Fibroblast of mammary gland (primary cell): ENCODE measurements at regions not wholly inside any gene's neighbourhood (a gene's known extent, or its start where the extent isn't known, plus 50 kb on each side); places are given as distances from the start of the nearest gene placed in this dataset.

Experiments
- DNase-seq: peaks from one replicate; pipeline ENCODE4 v3.0.0-alpha.2; 2010; ENCODE audit warnings: low read depth
- H3K4me3 ChIP-seq: 2 replicates; pipeline ENCODE4 v1.5.1; 2011; ENCODE audit warnings: low read depth, mild to moderate bottlenecking, low read length, moderate library complexity; ENCODE audit not compliant: control insufficient read depth
- CTCF ChIP-seq: conservative IDR thresholded peaks from 2 replicates; pipeline ENCODE4 v1.5.1; 2011; ENCODE audit warnings: low read depth, low read length, inconsistent platforms; ENCODE audit not compliant: control insufficient read depth, insufficient read depth

GRCh38 chrX:4315891-4316290 lies 602.4 kb upstream of the PRKX start:
- DNase-seq: no peak
- TF ChIP-seq CTCF: no peak
- no peak overlapping the region for H3K4me3 ChIP-seq

DNA sequence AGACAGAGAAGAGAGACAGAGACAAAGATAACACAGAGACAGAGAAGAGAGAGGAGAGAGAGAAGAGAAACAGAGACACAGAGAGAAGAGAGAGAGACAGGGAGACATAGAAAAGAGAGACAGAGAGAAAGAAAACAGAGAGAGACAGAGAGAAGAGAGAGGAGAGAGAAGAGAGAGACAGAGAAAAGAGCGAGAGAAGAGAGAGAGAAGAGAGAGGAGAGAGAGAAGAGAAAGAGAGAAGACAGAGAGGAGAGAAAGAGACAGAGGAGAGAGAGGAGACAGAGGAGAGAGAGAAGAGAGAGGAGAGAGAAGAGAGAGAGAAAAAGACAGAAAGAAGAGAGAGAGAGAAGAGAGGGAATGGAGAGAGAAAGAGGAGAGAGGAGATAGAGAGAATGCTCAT lies 601.1 kb upstream of the PRKX start:
- no peak for DNase-seq
- no peak for TF ChIP-seq CTCF
- H3K4me3 ChIP-seq: no peak overlapping the region

GRCh38 chrX:4277122-4277521 lies 563.7 kb upstream of the PRKX start:
- no peak overlapping the region for H3K4me3 ChIP-seq
- no peak for TF ChIP-seq CTCF
- no peak for DNase-seq

- H3K4me3 ChIP-seq: no peak overlapping the region
- no peak for DNase-seq
- TF ChIP-seq CTCF: no peak
Observed at GRCh38 chrX:4268676-4269075, 555.2 kb upstream of the PRKX start.

- no peak overlapping the region for H3K4me3 ChIP-seq
- no peak for TF ChIP-seq CTCF
- DNase-seq: no peak
Observed at GRCh38 chrX:4265036-4265435, 551.6 kb upstream of the PRKX start.

- H3K4me3 ChIP-seq: no peak overlapping the region
- no peak for TF ChIP-seq CTCF
- DNase-seq: no peak
Observed at GRCh38 chrX:4263030-4263803, 549.8 kb upstream of the PRKX start.
